HG02588 (cell line): ENCODE measurements at regions not wholly inside any gene's neighbourhood (a gene's known extent, or its start where the extent isn't known, plus 50 kb on each side); places are given as distances from the start of the nearest gene placed in this dataset.

Experiments used
- ATAC-seq: cut with Tn5 transposase; IDR thresholded peaks from one replicate; pipeline ENCODE4 v1.9.1; 2021; ENCODE audit warnings: mild to moderate bottlenecking, moderate library complexity; ENCODE audit not compliant: unreplicated experiment

GRCh38 chr4:57916479-57916878 lies 806.3 kb upstream of the IGFBP7 start:
- no peak for ATAC-seq

- ATAC-seq: no peak
These were observed 801.0 kb upstream of the IGFBP7 start for GRCh38 chr4:57911203-57911602.

- no peak for ATAC-seq
These were observed 800.0 kb upstream of the IGFBP7 start for GRCh38 chr4:57910151-57910550.

- ATAC-seq: no peak
These were observed 795.8 kb upstream of the IGFBP7 start for GRCh38 chr4:57905965-57906364.

GRCh38 chr4:57877047-57877458 lies 766.9 kb upstream of the IGFBP7 start:
- ATAC-seq: no peak

- no peak for ATAC-seq
These were observed 765.7 kb upstream of the IGFBP7 start for GRCh38 chr4:57875829-57876392.

GRCh38 chr4:57866468-57867171 lies 756.4 kb upstream of the IGFBP7 start:
- ATAC-seq: no peak

GRCh38 chr4:57865264-57865663 lies 755.1 kb upstream of the IGFBP7 start:
- peak; percentile 85 for ATAC-seq

- ATAC-seq: no peak
These were observed 744.6 kb upstream of the IGFBP7 start for GRCh38 chr4:57854748-57855147.

- ATAC-seq: no peak
These were observed 740.0 kb upstream of the IGFBP7 start for GRCh38 chr4:57850141-57850540.

GRCh38 chr4:57832083-57832482 lies 721.9 kb upstream of the IGFBP7 start:
- ATAC-seq: no peak

GRCh38 chr4:57789666-57790065 lies 679.5 kb upstream of the IGFBP7 start:
- ATAC-seq: no peak

- no peak for ATAC-seq
These were observed 667.7 kb upstream of the IGFBP7 start for GRCh38 chr4:57777876-57778275.

GRCh38 chr4:57774681-57775080 lies 664.5 kb upstream of the IGFBP7 start:
- ATAC-seq: no peak

GRCh38 chr4:57774171-57774570 lies 664.0 kb upstream of the IGFBP7 start:
- ATAC-seq: no peak

- no peak for ATAC-seq
These were observed 656.2 kb upstream of the IGFBP7 start for GRCh38 chr4:57766341-57766740.

GRCh38 chr4:57764856-57765255 lies 654.7 kb upstream of the IGFBP7 start:
- no peak for ATAC-seq

- ATAC-seq: no peak
These were observed 652.9 kb upstream of the IGFBP7 start for GRCh38 chr4:57763070-57763469.

GRCh38 chr4:57740625-57741190 lies 630.5 kb upstream of the IGFBP7 start:
- ATAC-seq: no peak

GRCh38 chr4:57736781-57737180 lies 626.6 kb upstream of the IGFBP7 start:
- no peak for ATAC-seq

- no peak for ATAC-seq
These were observed 624.0 kb upstream of the IGFBP7 start for GRCh38 chr4:57734104-57734670.
